Heart right ventricle (tissue), 16 donors: ENCODE measurements at regions not wholly inside any gene's neighbourhood (a gene's known extent, or its start where the extent isn't known, plus 50 kb on each side); places are given as distances from the start of the nearest gene placed in this dataset.

Experiments used
- ATAC-seq, 8 donors: fragments of 200-7000 bp; cut with Tn5 transposase; one replicate each; pipeline ENCODE4 v1.9.1; 2020; ENCODE audit warnings: mild to moderate bottlenecking in 8 of 8, moderate library complexity in 8 of 8, moderate number of reproducible peaks in 1 of 8
- DNase-seq, 2 donors: peaks; one replicate each; pipeline ENCODE4 v3.0.0-alpha.2; 2020
- H3K27ac ChIP-seq, 10 donors: fragments of 200-600 bp; sonication (generic) in 2 of 10; one replicate each; pipeline versions ENCODE4 v1.5.0 to v1.8.0; 2020 to 2022; ENCODE audit warnings: mild to moderate bottlenecking in 3 of 10
- H3K27me3 ChIP-seq, 7 donors: fragments of 200-600 bp; one replicate each; pipeline ENCODE4 v1.8.0; 2021 to 2022; ENCODE audit warnings: mild to moderate bottlenecking in 2 of 7
- H3K36me3 ChIP-seq, 9 donors: fragments of 200-600 bp; sonication (generic) in 1 of 9; one replicate each; pipeline versions ENCODE4 v1.5.0 to v1.8.0; 2020 to 2022; ENCODE audit warnings: mild to moderate bottlenecking in 2 of 9
- H3K4me1 ChIP-seq, 9 donors: fragments of 200-600 bp; sonication (generic) in 1 of 9; one replicate each; pipeline versions ENCODE4 v1.5.0 to v1.8.0; 2020 to 2022; ENCODE audit warnings: mild to moderate bottlenecking in 4 of 9
- H3K4me3 ChIP-seq, 10 donors: fragments of 200-600 bp; sonication (generic) in 2 of 10; one replicate each; pipeline versions ENCODE4 v1.5.0 to v1.8.0; 2020 to 2022; ENCODE audit warnings: mild to moderate bottlenecking in 7 of 10, moderate library complexity in 2 of 10
- H3K9me3 ChIP-seq, 11 donors: fragments of 200-600 bp in 10 of 11; sonication (generic) in 2 of 11; one replicate each; pipeline versions ENCODE4 v1.5.0 to v1.8.0; 2013 to 2022; ENCODE audit warnings: mild to moderate bottlenecking in 2 of 11, control low read depth in 1 of 11, moderate library complexity in 1 of 11
- WGBS, 2 donors: extraction: QIAGEN DNeasy Blood & Tissue Kit; methylation state at CpG; one replicate each; pipeline ENCODE4 v1.1.7; 2013; ENCODE audit warnings: inconsistent platforms in 1 of 2; 5-methylcytosine and 5-hydroxymethylcytosine counted together
- intact Hi-C, 10 donors: fragments of 100-400 bp; cut with DNase I; formaldehyde crosslinking; loops; one replicate each; pipeline versions ENCODE4 v1.11.1 to v1.14.2; 2022
- TF ChIP-seq, protein P1 (sequence below), 9 donors: fragments of 200-600 bp; sonication (generic) in 2 of 9; IDR thresholded peaks; one replicate each; pipeline versions ENCODE4 v1.5.0 to v1.8.0; 2021 to 2022; ENCODE audit warnings: antibody characterized with exemption in 9 of 9, mild to moderate bottlenecking in 5 of 9, moderate library complexity in 1 of 9
- donor health status: Arrhythmogenic right ventricular cardiomyopathy.
- donor health status: ischemic (EF 13 %, LVEDD 7.1; RV severe dilation, severe dysfunction).
- donor health status: healthy with polysubstance abuse.
- donor health status: DM: no; HTN: yes; CAD: no.
- donor health status: DM: no; HTN: no; CAD: no.
- donor health status: ischemic (EF 25% LVEDD 6.9; RV normal size, moderate dysfunction).
- donor health status: ischemic (EF 25% LVEDD 5.7; RV mildly dilated, moderate dysfunction).
- donor health status: healthy.
- donor health status: DM: yes; HTN: yes; CAD: no.
- donor health status: Ischemic cardiomyopathy.
- donor health status: ischemic (EF 35%, LVEDD 5.7; RV mildly dilated, moderate dysfunction).
- donor health status: nonischemic (EF 11% LVEDD 7.7; RV severe dilation, severe dysfunction).
- donor health status: DM: yes; HTN: yes; CAD: no.
- donor health status: PGD.
- donor health status: ischemic (EF 29% LVEDD 5.4; RV normal size, mild dysfunction).
- donor health status: nonischemic (EF 23%, LVEDD 6.1; RV moderate dilation, normal function).

GRCh38 chr2:128970332-128971116 is 651.9 kb upstream of the HS6ST1 start:
- intact Hi-C loops, result no loop called here
- Histone ChIP-seq H3K27me3 (peaks cover 0 to 9% (median 0%) of the 10 kb centered on the region in 7 donors), H3K9me3 (no peaks in the 10 kb centered on the region), H3K4me3 (no peak overlapping the region), H3K4me1 (no peaks in the 10 kb centered on the region), H3K27ac (no peak overlapping the region), H3K36me3 (no peaks in the 10 kb centered on the region)
- ATAC-seq, result no peak
- TF ChIP-seq, protein P1, sequence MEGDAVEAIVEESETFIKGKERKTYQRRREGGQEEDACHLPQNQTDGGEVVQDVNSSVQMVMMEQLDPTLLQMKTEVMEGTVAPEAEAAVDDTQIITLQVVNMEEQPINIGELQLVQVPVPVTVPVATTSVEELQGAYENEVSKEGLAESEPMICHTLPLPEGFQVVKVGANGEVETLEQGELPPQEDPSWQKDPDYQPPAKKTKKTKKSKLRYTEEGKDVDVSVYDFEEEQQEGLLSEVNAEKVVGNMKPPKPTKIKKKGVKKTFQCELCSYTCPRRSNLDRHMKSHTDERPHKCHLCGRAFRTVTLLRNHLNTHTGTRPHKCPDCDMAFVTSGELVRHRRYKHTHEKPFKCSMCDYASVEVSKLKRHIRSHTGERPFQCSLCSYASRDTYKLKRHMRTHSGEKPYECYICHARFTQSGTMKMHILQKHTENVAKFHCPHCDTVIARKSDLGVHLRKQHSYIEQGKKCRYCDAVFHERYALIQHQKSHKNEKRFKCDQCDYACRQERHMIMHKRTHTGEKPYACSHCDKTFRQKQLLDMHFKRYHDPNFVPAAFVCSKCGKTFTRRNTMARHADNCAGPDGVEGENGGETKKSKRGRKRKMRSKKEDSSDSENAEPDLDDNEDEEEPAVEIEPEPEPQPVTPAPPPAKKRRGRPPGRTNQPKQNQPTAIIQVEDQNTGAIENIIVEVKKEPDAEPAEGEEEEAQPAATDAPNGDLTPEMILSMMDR (IDR thresholded peaks at IDR 0.05), result no peak
- WGBS, 2 donors, result 71% methylated on average over 10 of the region's 10 CpGs
- no peak for DNase-seq

DNA sequence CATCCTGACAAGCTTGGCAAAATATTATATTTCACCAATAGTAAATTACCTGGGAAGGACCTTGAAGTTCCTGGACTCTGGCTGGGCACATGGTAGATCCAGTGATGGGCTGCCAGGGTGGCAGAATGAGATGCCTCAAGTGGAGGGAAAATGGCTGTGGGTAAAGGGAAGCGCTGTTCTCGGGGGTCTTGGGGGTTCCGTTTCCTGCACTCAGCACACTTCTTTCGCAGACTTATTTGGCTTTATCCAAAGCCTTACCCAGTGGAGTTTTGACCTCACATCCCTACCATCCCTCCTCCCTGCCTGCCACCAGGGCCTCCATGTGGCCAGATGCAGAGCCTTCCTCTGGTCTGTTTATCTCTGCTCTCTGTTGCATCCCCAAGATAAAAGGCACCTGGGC is 654.9 kb upstream of the HS6ST1 start:
- intact Hi-C loops, result no loop called here
- Histone ChIP-seq H3K27ac (no peak overlapping the region), H3K36me3 (no peaks in the 10 kb centered on the region), H3K9me3 (no peaks in the 10 kb centered on the region), H3K27me3 (peaks cover 0 to 9% (median 0%) of the 10 kb centered on the region in 7 donors), H3K4me1 (no peaks in the 10 kb centered on the region), H3K4me3 (no peak overlapping the region)
- TF ChIP-seq, protein P1 (IDR thresholded peaks at IDR 0.05), result no peak
- 82 to 95% methylated on average over 4 of the region's 4 CpGs for WGBS, 2 donors
- ATAC-seq, result no peak
- DNase-seq, result no peak

DNA sequence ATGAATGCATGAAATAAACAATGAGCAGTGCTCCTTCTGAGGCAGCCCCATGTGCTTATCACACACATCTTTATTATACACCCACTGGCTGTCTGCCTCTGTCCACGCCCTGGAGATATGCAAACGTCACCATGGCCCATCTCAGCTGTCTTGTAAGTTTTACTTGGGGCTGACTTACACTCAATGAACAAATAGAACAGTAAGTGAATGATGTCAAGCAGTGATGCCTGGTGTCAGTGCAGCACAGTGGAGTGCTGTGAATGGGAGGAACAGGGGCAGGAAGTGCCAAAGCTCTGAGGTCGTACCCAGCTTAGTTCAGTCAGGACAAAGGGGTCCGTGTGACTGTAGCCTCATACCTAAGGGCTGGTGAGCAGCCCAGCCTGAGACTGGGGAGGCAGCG is 659.5 kb upstream of the HS6ST1 start:
- H3K27ac ChIP-seq, result no peak overlapping the region
- TF ChIP-seq, protein P1 (IDR thresholded peaks at IDR 0.05), result no peak
- H3K27me3 ChIP-seq, result peaks cover 0 to 3% (median 0%) of the 10 kb centered on the region in 7 donors
- intact Hi-C loops, result no loop called here
- 39 to 53% methylated on average over 5 of the region's 5 CpGs for WGBS, 2 donors
- H3K4me1 ChIP-seq, result no peaks in the 10 kb centered on the region
- DNase-seq, result no peak
- H3K4me3 ChIP-seq, result no peak overlapping the region
- H3K9me3 ChIP-seq, result no peaks in the 10 kb centered on the region
- H3K36me3 ChIP-seq, result no peaks in the 10 kb centered on the region
- no peak for ATAC-seq

- TF ChIP-seq, protein P1 (IDR thresholded peaks at IDR 0.05), result no peak
- no peaks in the 10 kb centered on the region for H3K4me1 ChIP-seq
- no peaks in the 10 kb centered on the region for H3K9me3 ChIP-seq
- DNase-seq (no peak), ATAC-seq (no peak)
- H3K27ac ChIP-seq, result no peak overlapping the region
- intact Hi-C loops, result no loop called here
- 76 to 88% methylated on average over 8 of the region's 8 CpGs for WGBS, 2 donors
- H3K4me3 ChIP-seq, result no peak overlapping the region
- H3K36me3 ChIP-seq, result no peaks in the 10 kb centered on the region
- no peaks in the 10 kb centered on the region for H3K27me3 ChIP-seq
Measured at GRCh38 chr2:128979182-128979581, 660.5 kb upstream of the HS6ST1 start.
